IMR-90 (cell line): ENCODE measurements at regions not wholly inside any gene's neighbourhood (a gene's known extent, or its start where the extent isn't known, plus 50 kb on each side); places are given as distances from the start of the nearest gene placed in this dataset.

Experiments used
- ATAC-seq: fragments of 200-7000 bp; cut with Tn5 transposase; 2 replicates; pipeline ENCODE4 v1.9.1; 2020; ENCODE audit warnings: low read depth, mild to moderate bottlenecking, moderate library complexity
- BruUV-seq: library from RNA; stranded (reverse); fragments of 400-500 nt; replicated peaks from 2 replicates; lab custom pipeline; 2021; lab: Mats Ljungman, UMichigan
- CTCF ChIA-PET: fragments of 300-600 bp; formaldehyde crosslinking; extraction: SDS; loops from one replicate; lab custom pipeline; 2021; ENCODE audit warnings: antibody characterized with exemption; lab: Yijun Ruan, JAX
- POLR2A ChIA-PET: fragments of 300-600 bp; sonication (Branson Sonifier 250); formaldehyde crosslinking; loops from one replicate; lab custom pipeline; 2022; ENCODE audit warnings: antibody characterized with exemption; ENCODE audit not compliant: unreplicated experiment; lab: Charles Lee
- DNase-seq: peaks from one replicate; pipeline ENCODE4 v3.0.0; 2013
- H2AFZ ChIP-seq: replicated peaks from 2 replicates; pipeline ENCODE3; 2013; ENCODE audit warnings: low read length, mild to moderate bottlenecking; ENCODE audit not compliant: poor library complexity
- H2AK5ac ChIP-seq: 2 replicates; pipeline ENCODE4 v1.6.1; 2013; ENCODE audit warnings: low read depth, low read length, inconsistent platforms
- H2AK9ac ChIP-seq: replicated peaks from 2 replicates; pipeline ENCODE3; 2013; ENCODE audit warnings: mild to moderate bottlenecking, low read depth, low read length, moderate library complexity; ENCODE audit not compliant: poor library complexity
- H2BK120ac ChIP-seq: 2 replicates; pipeline ENCODE4 v1.6.1; 2013; ENCODE audit warnings: low read depth, low read length, inconsistent platforms
- H2BK15ac ChIP-seq: 3 replicates; pipeline ENCODE4 v1.6.1; 2013; ENCODE audit warnings: low read depth, low read length, inconsistent platforms
- H2BK20ac ChIP-seq: 2 replicates; pipeline ENCODE4 v1.6.1; 2013; ENCODE audit warnings: low read depth, mild to moderate bottlenecking, inconsistent platforms, low read length, moderate library complexity
- H2BK5ac ChIP-seq: 2 replicates; pipeline ENCODE4 v1.6.1; 2013; ENCODE audit warnings: mild to moderate bottlenecking, low read depth, low read length, inconsistent platforms; ENCODE audit not compliant: poor library complexity, severe bottlenecking
- H3K14ac ChIP-seq: replicated peaks from 2 replicates; pipeline ENCODE4 v1.6.1; 2013; ENCODE audit warnings: low read depth, low read length, inconsistent platforms
- H3K18ac ChIP-seq: 2 replicates; pipeline ENCODE4 v1.6.1; 2013; ENCODE audit warnings: low read depth, low read length, control low read depth
- H3K23ac ChIP-seq: 2 replicates; pipeline ENCODE4 v1.6.1; 2013; ENCODE audit warnings: low read depth, low read length, inconsistent platforms
- H3K27ac ChIP-seq: 2 replicates; pipeline ENCODE4 v1.5.1; 2013; ENCODE audit warnings: mild to moderate bottlenecking, control low read depth, low read length; ENCODE audit not compliant: insufficient read depth
- H3K27me3 ChIP-seq: 2 replicates; pipeline ENCODE4 v1.6.1; 2013; ENCODE audit warnings: low read length; ENCODE audit not compliant: control insufficient read depth, insufficient read depth
- H3K36me3 ChIP-seq: 2 replicates; pipeline ENCODE4 v1.6.1; 2013; ENCODE audit warnings: low read length, mixed read lengths; ENCODE audit not compliant: control insufficient read depth, insufficient read depth
- H3K4ac ChIP-seq: 2 replicates; pipeline ENCODE4 v1.6.1; 2013; ENCODE audit warnings: low read depth, low read length, inconsistent platforms
- H3K4me1 ChIP-seq: 2 replicates; pipeline ENCODE4 v1.6.1; 2013; ENCODE audit warnings: low read length, mixed read lengths; ENCODE audit not compliant: control insufficient read depth, insufficient read depth
- H3K4me2 ChIP-seq: 2 replicates; pipeline ENCODE4 v1.6.1; 2013; ENCODE audit warnings: low read depth, mild to moderate bottlenecking, control low read depth, low read length, moderate library complexity
- H3K4me3 ChIP-seq: 2 replicates; pipeline ENCODE4 v1.5.1; 2013; ENCODE audit warnings: low read depth, mild to moderate bottlenecking, control low read depth, low read length, moderate library complexity; ENCODE audit not compliant: insufficient read depth
- H3K56ac ChIP-seq: 2 replicates; pipeline ENCODE4 v1.6.1; 2013; ENCODE audit warnings: low read length, inconsistent platforms; ENCODE audit not compliant: insufficient read depth; ENCODE audit errors: extremely low read depth
- H3K79me1 ChIP-seq, 2 experiments: 2 replicates each; pipeline ENCODE4 v1.6.1; 2013; ENCODE audit warnings: low read length in 2 of 2, inconsistent platforms in 1 of 2, low read depth in 1 of 2
- H3K9ac ChIP-seq: 2 replicates; pipeline ENCODE4 v1.6.1; 2013; ENCODE audit warnings: low read depth, low read length, control low read depth
- H3K9me1 ChIP-seq: 2 replicates; pipeline ENCODE4 v1.6.1; 2013; ENCODE audit warnings: low read length, inconsistent platforms; ENCODE audit not compliant: insufficient read depth
- H3K9me3 ChIP-seq: 2 replicates; pipeline ENCODE4 v1.6.1; 2013; ENCODE audit warnings: low read length; ENCODE audit not compliant: control insufficient read depth, insufficient read depth
- H4K20me1 ChIP-seq: 2 replicates; pipeline ENCODE4 v1.6.1; 2013; ENCODE audit warnings: low read length, inconsistent platforms; ENCODE audit not compliant: insufficient read depth
- H4K5ac ChIP-seq: 2 replicates; pipeline ENCODE4 v1.6.1; 2013; ENCODE audit warnings: mild to moderate bottlenecking, low read depth, low read length, control low read depth
- H4K8ac ChIP-seq, 2 experiments: 2 replicates each; pipeline ENCODE4 v1.6.1; 2013; ENCODE audit warnings: low read depth in 2 of 2, low read length in 2 of 2, control low read depth in 1 of 2, inconsistent platforms in 1 of 2
- H4K91ac ChIP-seq: 2 replicates; pipeline ENCODE4 v1.6.1; 2013; ENCODE audit warnings: low read depth, low read length, inconsistent platforms; ENCODE audit not compliant: insufficient read depth
- USF2 ChIP-seq: fragments of 150-350 bp; IDR thresholded peaks from 2 replicates; pipeline ENCODE4 v1.6.1; 2017; ENCODE audit warnings: mild to moderate bottlenecking, antibody characterized with exemption, low read length, low read depth
- WGBS, 2 experiments: methylation state at CpG; one replicate each; pipeline versions ENCODE4 v1.1.5 to v1.1.7; 2013; ENCODE audit warnings: missing lambda C conversion rate in 2 of 2; ENCODE audit not compliant: insufficient read length in 1 of 2; ENCODE audit errors: extremely low coverage in 2 of 2; 5-methylcytosine and 5-hydroxymethylcytosine counted together
- dilution Hi-C: fragments of 300-500 bp; cut with HindIII; formaldehyde crosslinking; loops from one replicate; pipeline ENCODE4 v1.14.3; 2018; ENCODE audit warnings: low sequenced_read_pairs; ENCODE audit not compliant: unreplicated experiment
- in situ Hi-C: fragments of 300-500 bp; cut with MboI; formaldehyde crosslinking; loops from 3 replicates; pipeline ENCODE4 v1.14.3; 2019; ENCODE audit warnings: low sequenced_read_pairs, inconsistent platforms, mixed read lengths
- intact Hi-C: fragments of 100-400 bp; cut with micrococcal nuclease; formaldehyde crosslinking; loops from 2 replicates; pipeline ENCODE4 v1.10.0; 2022

- Histone ChIP-seq H3K27me3 (no peaks in the 10 kb centered on the region), H2BK5ac (no peak overlapping the region), H3K9me3 (no peaks in the 10 kb centered on the region), H2BK120ac (0 out of 2 replicates have a peak overlapping the region, but pooled peaks have one; percentile 36), H3K79me1 (no peaks in the 10 kb centered on the region), H2AFZ (no peak overlapping the region), H4K20me1 (no peaks in the 10 kb centered on the region), H3K4me3 (no peak overlapping the region), H3K36me3 (no peaks in the 10 kb centered on the region), H3K56ac (no peak overlapping the region), H3K23ac (no peak overlapping the region), H3K4me1 (peaks cover 19% of the 10 kb centered on the region), H3K14ac (no peak overlapping the region), H2AK5ac (no peak overlapping the region), H4K91ac (no peak overlapping the region), H3K9ac (no peak overlapping the region), H4K8ac (no peak overlapping the region), H3K18ac (no peak overlapping the region), H3K4me2 (no peak overlapping the region), H2AK9ac (no peak overlapping the region), H3K27ac (no peak overlapping the region), H2BK15ac (no peak overlapping the region), H3K9me1 (peaks cover 16% of the 10 kb centered on the region), H4K5ac (no peak overlapping the region), H3K4ac (no peak overlapping the region; the same call in 1 of the 2 replicates), H2BK20ac (peak overlapping the region; percentile 31; the same call in 1 of the 2 replicates)
- WGBS, 2 experiments, result no CpG with 5 or more reads among the region's 4 CpGs
- no peak for DNase-seq
- no peak for ATAC-seq
- ChIA-PET POLR2A (no interaction called here), CTCF (no interaction called here)
- intact Hi-C loops, result no loop called here
- BruUV-seq, result no TSS peak
- in situ Hi-C loops, result no loop called here
- TF ChIP-seq USF2, result no peak
- dilution Hi-C loops, result no loop called here
These were observed 180.4 kb upstream of the ANKRD55 start for GRCh38 chr5:56413546-56413945.
